ENCODE measurements at regions not wholly inside any gene's neighbourhood (a gene's known extent, or its start where the extent isn't known, plus 50 kb on each side); places are given as distances from the start of the nearest gene placed in this dataset.

GRCh38 chr12:97097734-97098133 lies 190.7 kb downstream of the NEDD1 start:
- TF ChIP-seq CTCF (IDR thresholded peaks at IDR 0.05; ENCODE audit: low read depth, low read length, poor library complexity, severe bottlenecking) (no peak), EZH2phosphoT487 (IDR thresholded peaks at IDR 0.05; ENCODE audit: borderline replicate concordance, low read length) (no peak)

Measured in DOHH2 (cell line).